GM18507 (cell line): ENCODE measurements at regions not wholly inside any gene's neighbourhood (a gene's known extent, or its start where the extent isn't known, plus 50 kb on each side); places are given as distances from the start of the nearest gene placed in this dataset.
"Not testable (repeated sequence)": the region's sequence is repeated elsewhere in the genome, so short reads cannot be mapped to it uniquely, and the experiment has no call there.

ENCODE experiments used
- DNase-seq: peaks from one replicate; pipeline ENCODE4 v3.0.0; 2011; ENCODE audit warnings: low read depth; ENCODE audit not compliant: insufficient read length; ENCODE audit errors: extremely low spot score
- FAIRE-seq: peaks from 2 replicates; lab custom pipeline; 2011; peaks lifted over from hg19 to GRCh38; lab: Jason Lieb, UNC

DNA sequence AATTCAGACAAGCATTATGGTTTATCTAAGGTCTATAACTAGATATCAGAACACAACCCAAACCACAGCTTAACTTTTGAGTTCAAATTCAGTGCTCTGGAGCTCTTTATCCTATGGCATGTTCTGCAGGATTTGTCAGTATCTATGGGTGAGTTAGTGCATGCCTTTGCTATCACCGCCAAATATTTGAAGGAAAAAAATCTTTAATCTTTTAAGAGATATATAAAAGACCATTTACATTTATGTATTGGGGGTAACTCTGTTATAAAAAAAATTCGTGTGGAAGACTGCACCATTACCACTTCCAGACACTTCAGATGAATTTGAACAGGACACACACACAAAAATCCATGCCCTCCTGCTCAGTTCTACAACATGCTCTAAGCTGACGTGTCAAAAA lies 313.5 kb upstream of the CHORDC1 start:
- no peak for FAIRE-seq
- DNase-seq: no peak

DNA sequence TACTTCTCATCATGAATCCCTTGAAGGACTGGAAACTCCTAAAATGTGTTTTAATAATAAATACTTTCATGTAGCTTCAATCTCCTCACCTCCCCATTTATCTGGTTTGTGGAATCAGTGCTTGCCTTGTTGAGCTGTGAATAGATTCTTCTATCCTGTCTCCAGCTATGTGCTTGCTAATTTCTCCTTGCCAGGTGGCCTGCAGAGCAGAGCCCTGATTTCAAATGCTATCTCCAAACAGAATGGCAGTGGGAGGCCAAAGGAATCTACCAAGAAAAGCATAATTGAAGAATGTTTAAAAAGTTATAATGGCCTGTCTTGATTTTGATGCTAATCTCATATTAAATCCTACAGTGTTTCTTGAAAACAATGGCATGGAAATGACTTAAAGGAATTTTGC lies 309.3 kb upstream of the CHORDC1 start:
- FAIRE-seq: no peak

DNA sequence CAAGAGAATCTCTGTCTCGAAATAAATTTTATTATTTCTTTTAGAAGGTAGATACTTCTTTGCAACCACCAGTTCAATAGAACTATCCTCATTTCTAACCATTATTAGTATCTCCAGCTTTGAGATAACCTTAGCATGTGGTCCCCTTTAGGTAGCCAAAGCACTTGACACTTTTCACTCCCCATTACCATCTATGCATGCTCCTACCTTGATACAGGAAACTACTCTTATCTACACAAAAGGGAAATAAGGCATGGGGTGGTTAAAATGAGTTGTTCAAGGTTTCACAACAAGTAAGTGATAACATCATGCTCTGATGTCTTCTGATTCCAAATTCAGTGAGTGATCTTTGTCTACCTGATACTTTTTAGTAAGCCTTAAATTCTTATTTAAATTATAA lies 308.2 kb upstream of the CHORDC1 start:
- no peak for FAIRE-seq
- DNase-seq: no peak

More for the DNA sequence above, 309.3 kb upstream of the CHORDC1 start:
- no peak for DNase-seq

DNA sequence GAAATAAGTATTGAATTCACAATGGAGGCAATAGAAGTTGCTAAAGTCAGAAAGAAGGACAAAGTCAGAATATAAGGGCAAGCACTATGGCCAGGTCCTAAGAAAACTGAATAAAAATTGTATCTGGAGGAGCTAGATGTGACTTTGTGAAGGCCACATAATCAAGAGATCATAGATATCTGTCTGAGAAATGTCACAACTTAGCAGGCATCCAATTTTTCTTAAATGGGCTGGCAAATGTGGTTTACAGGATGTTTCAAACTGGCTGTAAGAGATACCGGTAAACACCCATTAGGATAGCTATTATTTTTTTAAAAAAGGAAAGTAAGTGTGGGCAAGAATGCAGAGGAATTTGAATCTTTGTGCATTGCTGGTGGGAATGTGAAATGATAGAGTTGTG lies 303.1 kb upstream of the CHORDC1 start:
- DNase-seq (no peak), FAIRE-seq (no peak)

DNA sequence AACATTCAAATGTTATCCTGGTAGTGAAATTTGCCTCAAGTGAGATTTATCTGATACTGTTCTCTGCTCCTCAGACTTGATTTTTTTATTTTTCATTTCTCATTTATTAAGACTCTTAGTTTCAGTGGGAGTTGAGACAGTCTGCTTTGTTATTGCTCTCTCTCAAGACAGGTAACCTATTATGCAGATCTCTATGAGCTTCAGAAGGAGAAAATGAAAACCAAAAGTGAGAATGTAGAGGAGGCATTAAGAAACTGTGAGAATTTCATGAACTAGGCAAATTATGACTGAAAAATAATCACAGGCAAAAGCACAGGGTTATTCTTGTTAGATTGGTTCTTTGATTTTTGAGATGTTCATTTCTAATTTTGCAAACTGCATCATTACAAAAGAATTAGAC lies 290.0 kb upstream of the CHORDC1 start:
- FAIRE-seq: no peak
- DNase-seq: no peak

DNA sequence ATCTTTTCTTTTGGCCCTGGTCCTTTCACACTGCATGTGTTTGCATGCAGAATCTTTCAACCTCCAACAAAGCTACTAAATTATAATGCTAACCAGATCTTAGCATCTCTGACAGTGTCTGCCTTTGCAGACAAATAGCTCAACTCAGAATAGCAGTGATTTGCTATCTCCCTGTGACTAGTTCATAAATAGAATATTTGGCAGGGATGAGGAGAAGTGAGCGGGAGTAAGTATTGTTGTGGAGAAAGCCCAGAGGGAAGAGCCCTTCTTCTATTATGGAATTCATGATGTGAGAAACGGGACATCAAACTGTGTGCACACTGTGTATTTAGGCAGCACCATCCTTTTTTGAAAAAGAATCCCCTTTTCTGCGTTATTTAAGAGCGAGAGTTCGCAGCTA lies 288.0 kb upstream of the CHORDC1 start:
- DNase-seq (no peak), FAIRE-seq (no peak)

DNA sequence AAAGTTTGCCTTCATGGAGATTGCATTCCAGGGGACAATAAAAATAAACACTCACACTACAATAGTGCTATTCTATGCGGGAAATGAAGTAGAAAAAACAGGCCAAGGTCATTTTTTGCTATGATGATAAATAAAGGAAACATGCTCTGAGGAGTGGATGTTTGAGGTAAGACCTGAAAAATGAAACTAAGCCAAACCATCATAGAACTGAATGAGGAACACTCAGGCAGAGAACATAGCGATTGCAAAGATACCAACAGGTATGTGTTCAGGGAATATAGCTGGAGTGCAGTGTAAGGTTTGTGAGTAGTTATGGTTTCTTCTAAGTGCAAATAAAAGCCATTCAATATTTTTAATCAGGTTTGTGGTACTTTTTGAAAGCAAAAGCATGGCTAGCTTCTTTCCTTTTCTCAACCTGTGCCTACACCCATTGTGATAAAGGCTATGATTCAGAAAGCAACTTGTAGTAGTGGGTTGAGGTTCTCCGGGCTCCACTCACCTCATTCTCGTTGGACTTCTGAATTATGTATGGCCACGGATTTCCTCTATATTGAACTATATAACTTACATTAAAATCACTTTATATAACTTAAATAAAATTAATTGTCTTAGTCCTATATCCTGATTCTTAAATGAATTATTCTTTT lies 278.2 kb upstream of the CHORDC1 start:
- FAIRE-seq (no peak), DNase-seq (no peak)

DNA sequence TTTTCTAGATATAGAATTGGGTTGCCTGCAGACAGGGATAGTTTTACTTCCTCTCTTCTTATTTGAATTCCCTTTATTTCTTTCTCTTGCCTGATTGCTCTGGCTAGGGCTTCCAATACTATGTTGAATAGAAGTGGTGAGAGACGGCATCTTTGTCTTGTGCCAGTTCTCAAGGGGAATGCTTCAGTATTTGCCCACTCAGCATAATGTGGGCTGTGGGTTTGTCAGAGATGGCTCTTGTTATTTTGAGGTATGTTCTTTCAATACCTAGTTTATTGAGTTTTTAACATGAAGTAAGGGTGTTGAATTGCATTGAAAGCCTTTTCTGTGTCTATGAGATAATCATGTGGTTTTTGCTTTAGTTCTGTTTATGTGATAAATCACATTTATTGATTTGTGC lies 273.9 kb upstream of the CHORDC1 start:
- no peak for FAIRE-seq

DNA sequence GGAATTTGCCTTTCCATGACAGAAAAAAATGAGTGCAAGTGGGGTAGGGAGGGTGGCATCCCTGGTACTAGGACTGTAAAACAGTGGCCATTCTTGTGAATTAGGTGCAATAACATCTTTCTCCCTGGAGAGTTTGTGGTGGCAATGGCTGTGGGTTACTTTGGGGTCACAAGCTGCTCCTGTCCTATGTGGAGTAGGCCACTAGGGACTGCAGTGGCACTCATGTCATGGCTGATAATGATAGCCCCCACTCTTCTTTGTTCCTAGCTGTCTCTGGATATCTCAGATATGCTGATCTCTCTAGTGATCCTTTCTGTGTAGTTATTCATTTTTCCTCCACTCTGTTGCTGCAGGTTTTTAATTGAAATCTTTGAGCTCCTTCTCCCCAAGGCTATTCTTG lies 270.5 kb upstream of the CHORDC1 start:
- FAIRE-seq: no peak

More for the DNA sequence above, 273.9 kb upstream of the CHORDC1 start:
- no peak for DNase-seq

DNA sequence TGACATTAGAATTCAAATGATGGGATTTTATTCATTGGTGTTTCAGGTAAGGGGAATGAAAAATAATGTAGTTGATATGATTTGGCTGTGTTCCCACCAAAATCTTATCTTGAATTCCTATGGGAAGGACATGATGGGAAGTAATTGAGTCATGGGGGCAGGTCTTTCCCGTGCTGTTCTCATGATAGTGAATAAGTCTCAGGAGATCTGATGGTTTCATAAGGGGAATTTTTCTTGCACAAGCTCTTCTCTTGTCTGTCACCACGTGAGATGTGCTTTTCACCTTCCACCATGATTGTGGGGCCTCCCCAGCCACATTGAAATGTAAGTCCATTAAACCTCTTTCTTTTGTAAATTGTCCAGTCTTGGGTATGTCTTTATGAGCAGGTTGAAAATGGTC lies 268.6 kb upstream of the CHORDC1 start:
- FAIRE-seq (no peak), DNase-seq (no peak)

More for the DNA sequence above, 270.5 kb upstream of the CHORDC1 start:
- DNase-seq: no peak

DNA sequence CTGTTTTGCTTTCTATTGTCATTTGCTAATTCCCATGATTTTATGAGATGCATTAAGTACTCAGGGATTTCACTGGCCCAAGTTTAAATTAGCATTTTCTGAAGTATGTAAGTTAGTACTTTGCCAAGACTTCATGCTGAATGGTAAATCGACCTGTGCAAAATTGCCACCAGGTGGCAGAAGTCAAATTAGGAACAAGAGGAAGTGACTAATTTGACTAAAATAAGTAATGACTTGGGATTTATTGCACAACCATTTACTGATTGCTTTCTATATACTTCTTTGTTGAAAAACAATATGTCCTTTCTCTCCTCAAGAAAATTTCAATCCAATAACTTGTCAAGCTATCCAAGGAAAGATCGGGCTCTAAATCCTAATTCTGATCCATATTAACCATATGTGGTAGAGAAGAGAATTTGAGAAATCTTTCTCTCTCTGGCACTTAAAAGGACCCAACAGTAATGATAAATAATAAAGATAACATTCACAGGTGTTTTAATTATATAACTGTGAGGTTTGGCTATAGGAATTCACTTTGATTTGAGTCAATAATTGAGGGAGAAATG lies 253.7 kb upstream of the CHORDC1 start:
- FAIRE-seq: peak; percentile 45
- DNase-seq: no peak

DNA sequence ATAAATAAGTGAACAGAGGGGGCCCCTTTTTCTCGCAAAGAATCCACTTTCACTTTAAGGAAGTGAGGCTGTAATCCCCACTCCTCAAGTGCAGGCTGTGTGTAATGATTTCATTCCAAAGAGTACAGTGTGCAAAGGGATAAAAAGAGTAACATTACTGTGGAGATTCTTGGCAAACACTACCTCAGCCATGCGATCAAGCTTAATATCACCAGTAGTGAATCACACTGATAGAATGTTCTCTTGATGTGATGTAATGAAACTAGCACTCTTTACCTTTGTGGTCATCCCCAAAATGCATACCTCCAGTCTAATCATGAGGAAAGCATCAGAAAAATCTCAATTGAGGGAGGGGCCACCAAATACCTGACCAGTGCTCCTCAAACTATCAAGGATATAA lies 246.1 kb upstream of the CHORDC1 start:
- no peak for FAIRE-seq
- DNase-seq: no peak

DNA sequence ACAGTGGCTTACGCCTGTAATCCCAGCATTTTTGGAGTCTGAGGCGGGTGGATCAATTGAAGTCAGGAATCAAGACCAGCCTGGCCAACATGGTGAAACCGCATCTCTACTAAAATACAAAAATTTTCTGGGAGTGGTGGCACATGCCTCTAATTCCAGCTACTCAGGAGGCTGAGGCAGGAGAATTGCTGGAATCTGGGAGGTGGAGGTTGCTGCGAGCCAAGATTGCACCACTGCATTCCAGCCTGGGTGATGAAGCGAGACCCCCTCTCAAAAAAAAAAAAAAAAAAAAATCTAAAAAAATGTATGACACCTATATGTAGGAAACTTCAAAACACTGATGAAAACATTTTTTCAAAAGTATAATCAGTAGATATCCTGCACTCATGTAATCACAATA lies 242.7 kb upstream of the CHORDC1 start:
- no peak for FAIRE-seq
- DNase-seq: no peak

DNA sequence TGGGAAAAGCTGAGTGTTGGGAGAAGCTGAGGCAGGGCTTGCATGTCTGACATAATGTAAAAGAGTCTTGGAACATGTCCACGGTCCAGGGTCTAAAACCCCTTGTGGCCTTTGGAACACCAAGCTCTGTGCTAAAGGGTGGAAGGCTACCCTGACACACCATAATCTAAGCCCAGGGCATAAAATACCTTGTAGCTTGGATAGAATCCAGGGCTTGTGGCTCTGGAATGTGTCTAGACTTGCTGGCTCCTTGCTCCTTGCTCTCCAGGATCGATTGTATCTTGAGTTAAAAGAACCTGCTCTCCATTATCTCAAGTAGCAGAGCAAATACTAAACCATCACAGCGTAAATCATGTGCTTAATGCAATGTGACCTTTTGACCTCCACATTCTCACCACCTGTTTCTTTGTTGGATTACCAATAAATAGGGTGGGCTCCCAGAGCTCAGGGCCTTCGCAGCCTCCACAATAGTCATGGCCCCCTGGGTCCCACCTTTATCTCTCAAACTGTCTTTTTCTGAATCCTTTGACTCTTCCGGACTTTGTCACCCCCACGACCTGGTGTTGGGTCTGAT lies 232.6 kb upstream of the CHORDC1 start:
- DNase-seq, FAIRE-seq: not testable (repeated sequence)

DNA sequence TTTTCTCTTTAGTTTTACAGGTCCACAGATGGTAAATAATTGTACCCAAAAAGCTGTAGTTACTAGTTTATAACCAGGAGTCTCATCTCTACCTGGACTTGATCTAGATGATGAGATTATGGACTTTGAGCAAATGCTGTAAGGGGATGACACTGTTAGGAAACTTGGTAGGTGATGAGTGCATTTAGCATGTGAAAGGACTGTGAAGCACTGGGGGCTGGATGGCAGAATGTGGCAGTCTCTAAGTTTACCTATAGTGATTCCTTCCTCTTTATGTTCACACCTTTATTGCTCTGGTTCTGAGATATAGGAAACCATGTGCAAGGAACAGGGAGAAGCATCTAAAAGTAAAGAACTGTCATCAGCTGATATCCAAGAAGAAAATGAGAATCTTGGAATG lies 230.7 kb upstream of the CHORDC1 start:
- no peak for DNase-seq
- no peak for FAIRE-seq

DNA sequence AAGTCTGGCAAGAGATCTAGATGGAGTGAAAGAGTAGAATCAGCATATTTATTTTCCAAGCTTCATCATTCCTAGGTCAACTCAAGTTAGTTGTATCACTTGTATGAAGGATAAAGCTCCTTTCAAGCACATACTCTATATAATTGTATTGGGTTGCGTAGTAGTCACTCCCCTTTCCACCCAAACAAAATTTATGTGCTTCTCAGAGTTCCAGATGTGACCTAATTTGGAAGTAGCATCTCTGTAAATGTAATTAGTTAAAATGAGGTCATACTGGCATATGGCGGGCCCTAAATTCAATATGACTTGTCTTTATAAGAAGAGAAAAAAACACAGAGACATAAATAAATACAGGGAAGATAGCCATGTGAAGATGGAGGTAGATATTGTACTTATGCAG lies 226.8 kb upstream of the CHORDC1 start:
- DNase-seq (no peak), FAIRE-seq (no peak)

DNA sequence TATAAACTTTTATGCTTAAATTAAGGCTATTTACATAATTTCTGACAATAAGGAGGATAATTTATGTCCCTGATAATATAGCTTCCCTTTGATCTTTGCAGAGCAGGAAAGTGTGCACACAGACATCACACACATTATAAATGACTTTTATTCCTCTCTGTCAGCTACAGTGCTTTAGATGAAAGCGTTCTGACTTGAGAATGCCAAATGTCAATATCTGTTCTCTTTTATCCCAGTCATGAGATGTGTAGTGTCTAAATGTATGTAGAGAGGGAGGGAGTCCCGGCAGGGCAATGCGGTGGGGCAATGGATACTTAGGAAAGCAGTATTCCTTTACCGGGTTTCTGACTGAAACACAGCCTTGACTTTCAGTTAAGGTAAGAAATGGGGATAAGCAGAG lies 225.4 kb upstream of the CHORDC1 start:
- DNase-seq: no peak
- FAIRE-seq: no peak

DNA sequence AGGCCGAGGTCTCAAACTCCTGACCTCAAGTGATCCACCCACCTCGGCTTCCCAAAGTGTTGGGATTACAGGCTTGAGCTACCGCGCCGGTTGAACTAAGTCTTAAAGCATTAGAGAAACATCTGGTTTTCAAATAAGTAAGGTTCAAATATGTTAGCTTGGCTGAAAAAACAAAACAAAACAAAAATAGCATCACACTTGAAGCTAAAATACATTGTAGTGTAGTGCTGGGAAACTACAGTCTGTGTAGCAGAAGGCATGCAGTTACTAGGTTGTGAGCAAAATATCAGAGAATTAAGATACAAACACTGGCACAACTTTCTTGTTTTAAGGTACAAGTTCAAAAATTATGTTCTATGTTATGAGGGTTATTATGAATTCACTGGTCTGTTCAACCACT lies 224.8 kb upstream of the CHORDC1 start:
- DNase-seq (no peak), FAIRE-seq (no peak)

DNA sequence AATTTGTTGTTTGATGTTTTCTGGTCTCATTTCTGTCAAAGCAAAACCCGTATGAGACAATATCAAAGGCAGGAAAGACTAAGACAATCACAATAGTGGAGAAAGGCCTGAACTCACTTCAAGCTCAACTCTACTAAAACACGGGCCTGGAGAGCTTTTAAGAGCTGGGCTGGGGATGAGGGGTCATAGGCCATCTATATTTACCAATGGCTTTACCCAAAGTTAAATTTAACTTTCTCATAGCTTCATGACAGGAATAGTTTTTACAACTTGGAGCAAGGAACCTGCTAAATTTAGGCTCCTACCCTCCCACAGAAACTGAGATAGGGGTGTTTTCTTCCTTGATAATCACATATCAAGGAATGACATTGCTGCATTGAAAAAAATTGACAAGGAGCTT lies 223.4 kb upstream of the CHORDC1 start:
- DNase-seq (no peak), FAIRE-seq (no peak)

DNA sequence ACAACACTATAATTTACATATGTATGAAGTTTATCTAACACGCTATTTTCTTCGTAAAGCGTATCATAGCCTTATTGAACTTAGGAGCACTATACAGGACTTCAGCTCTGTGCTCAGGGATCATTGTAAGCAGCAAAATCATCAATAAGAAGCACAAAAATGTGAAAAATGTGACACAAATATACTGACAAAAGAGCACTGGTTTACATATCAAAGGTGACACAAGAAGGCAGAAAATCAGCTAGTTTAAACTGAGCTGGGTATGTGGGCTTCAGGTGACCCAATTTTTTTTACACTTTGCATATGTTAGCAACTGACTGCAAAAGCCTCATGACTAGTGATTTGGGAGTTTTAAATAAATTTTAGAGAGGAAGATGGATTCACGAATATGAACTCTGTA lies 215.2 kb upstream of the CHORDC1 start:
- FAIRE-seq (no peak), DNase-seq (no peak)

DNA sequence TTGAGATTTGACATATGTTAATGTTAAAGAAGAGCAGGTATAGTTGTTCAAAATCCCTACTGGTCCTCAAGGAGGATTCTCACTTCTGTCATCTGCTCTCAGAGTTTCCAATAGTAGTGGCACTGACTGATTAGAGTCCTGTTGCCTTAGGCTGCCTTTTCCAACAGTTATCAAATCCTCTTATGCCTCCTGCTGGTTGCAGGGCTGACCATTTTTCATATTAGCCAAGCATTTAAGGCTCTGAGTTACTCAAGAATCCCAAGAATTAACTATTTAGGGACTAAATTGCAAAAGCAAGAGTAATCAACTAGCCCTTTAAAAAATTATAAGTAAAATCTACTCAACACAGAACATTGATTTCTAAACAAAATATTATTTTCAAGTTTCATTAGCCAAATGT lies 212.0 kb upstream of the CHORDC1 start:
- FAIRE-seq (no peak), DNase-seq (no peak)
